HG03575 (cell line): ENCODE measurements at regions not wholly inside any gene's neighbourhood (a gene's known extent, or its start where the extent isn't known, plus 50 kb on each side); places are given as distances from the start of the nearest gene placed in this dataset.
"Not testable (repeated sequence)": the region's sequence is repeated elsewhere in the genome, so short reads cannot be mapped to it uniquely, and the experiment has no call there.

ENCODE experiments used
- ATAC-seq: cut with Tn5 transposase; IDR thresholded peaks from one replicate; pipeline ENCODE4 v1.9.1; 2021; ENCODE audit not compliant: unreplicated experiment, insufficient number of reproducible peaks, low FRiP score; ENCODE audit errors: extremely low read depth

DNA sequence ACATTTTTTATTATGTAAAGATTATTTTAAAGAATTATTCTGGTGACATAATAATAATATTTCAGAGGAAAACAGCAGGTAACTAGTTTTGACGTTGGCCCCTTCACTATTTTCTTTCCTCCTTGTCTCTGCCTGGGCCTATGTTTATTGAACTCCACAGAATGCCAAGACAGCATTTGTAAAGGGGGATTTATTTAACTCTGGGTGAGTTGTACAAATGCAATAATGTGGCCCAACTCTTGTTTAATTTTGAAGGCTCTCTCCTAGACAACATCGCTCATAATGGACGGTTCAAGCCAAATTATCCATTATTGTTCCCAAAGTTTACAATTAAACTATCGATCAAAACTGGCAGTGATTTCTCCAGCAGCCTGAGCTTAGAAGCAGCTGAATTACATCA lies 374.3 kb upstream of the SLC35B3 start:
- no peak for ATAC-seq

DNA sequence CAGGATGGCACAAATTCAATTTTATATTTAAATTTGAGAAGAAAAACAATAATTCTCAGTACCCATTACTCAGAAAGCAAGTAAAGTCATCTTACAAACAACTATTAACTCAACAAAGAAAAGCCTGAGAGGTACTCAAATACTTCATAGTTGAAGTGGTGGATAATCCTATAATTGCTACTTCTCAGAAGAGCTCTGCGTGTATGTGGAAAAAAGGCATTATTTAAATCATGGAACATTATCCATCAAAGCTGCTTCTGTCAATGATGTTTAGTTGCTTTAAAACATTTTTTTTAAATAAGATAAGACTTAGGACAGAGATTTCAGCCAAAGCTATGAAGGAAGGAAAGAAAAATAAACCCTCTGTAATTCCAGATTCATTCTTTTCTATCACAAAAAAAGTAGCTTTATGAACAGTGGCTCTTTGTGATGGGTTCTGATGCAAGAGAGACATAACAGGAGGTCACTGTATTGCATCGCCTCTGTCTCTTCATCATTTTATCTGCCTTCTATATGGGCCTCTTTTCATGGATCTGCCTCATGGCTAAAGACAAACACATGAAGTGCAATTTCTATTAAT lies 367.9 kb upstream of the SLC35B3 start:
- ATAC-seq, result no peak

DNA sequence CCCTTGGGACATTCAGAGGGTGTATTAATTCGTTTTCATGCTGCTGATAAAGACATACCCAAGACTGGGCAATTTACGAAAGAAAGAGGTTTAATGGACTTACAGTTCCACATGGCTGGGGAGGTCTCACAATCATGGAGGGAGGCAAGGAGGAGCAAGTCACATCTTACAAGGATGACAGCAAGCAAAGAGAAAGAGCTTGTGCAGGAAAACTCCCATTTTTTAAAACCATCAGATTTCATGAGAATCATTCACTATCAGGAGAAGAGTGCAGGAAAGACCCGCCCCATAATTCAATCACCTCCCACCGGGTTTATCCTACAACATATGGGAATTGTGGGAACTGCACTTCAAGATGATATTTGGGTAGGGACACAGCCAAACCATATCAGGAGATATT lies 367.1 kb upstream of the SLC35B3 start:
- not testable (repeated sequence) for ATAC-seq

DNA sequence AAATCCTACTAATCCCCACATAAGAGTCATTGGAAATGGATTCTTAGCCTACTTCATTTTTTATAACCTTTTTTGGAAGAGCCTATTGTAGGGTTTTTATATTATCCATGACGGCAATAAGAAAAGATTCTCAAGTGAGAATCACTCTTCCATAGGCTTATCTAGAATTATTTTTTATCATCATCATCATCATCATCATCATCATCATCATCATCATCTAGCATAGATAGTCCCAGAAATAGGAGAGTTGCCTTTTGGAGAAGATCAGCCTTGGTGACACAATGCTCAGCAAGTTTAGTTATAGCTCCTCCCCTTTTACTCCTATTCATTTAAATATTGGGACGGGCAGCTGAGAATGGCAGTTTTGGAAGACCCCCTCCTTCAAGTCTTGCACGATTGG lies 359.1 kb upstream of the SLC35B3 start:
- ATAC-seq, result no peak

DNA sequence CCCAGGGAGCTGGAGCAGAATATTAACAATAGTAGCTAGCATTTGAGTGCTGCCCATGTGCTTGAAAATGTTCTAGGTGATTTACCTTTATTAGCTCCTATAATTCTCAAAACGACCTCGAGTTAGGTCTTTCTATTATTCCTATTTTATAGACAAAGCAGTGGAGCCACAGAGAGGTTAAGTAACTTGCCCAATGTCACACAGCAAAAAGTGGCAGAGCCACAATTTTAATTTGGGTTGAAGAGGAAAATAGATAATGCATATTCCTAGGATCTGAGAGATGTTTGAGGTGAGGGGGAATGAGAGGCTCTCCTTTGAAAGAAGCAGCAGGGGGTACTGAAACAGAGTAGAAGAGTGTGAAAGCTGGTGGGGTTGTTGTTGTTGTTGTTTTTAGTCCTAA lies 354.5 kb upstream of the SLC35B3 start:
- no peak for ATAC-seq

DNA sequence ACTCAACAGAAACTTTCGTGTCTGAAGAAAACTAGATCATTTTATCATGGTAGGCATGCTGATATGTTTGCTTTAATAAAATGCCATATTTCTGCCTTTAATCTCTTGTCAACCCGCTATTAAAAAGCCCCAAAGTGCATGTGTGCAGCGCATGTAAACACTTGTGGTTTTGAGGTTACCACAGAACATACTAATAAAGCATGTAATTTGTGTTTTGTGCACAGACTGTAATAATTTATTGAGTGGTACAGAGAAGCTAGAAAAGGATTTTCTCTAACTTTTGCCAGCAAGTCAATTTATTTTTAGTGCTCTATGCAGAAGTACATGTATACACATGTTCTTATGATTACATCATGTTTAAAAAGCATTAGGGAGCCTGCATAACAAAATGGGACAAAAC lies 349.9 kb upstream of the SLC35B3 start:
- no peak for ATAC-seq

DNA sequence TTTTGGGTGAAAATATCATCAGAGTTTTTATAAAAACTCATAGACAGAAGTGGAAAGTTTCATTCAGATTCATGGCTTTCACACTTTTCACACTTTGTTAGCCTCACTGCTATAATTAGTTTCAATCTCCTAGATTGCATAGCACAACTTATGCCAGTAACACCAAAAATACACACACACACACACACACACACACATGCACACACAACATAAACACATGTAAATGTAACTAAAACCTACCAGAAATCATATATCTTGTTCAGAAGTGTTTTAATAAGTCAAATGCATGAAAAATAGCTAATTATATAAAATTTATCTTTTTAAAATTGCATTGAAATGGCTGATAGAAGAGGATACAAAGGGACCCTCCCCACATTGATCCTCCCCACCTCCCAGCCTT lies 347.8 kb upstream of the SLC35B3 start:
- no peak for ATAC-seq

DNA sequence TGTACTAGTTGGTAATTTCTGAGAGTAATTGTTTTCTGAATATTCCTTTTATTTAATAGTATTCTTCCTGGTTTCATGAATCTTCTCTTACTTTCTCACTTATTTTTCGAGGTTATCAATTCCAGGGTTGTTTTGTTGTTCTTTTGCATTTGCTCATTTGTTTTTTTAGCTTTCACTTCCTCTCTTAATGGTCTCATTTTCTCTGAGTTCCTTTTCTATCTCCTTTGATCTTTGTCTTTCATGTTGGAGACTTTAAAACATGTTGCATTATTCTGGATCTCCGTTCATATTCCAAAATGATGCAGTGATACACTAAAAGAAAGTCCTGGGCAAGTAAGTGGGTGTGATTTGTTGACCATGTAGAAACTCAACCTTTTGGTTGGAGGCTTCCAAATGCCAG lies 345.3 kb upstream of the SLC35B3 start:
- ATAC-seq, result no peak

DNA sequence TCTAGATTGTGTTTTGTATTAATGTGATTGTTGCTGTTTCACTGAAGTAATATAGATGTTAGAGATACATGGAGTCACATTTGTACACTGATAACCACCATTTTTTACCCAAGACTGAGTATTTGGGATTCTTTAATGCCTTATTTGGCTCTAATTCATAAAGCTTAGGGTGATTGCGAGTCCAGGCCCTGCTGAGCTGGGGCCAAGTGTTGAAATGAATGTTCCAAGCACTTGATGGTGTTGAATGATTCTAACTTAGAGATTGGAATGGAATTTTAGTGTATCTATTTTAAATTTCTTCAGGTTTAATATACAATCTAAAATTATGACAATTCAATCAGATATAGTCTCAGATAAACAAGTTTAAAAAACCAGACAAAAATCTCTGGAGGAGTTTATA lies 329.4 kb upstream of the SLC35B3 start:
- ATAC-seq, result no peak

DNA sequence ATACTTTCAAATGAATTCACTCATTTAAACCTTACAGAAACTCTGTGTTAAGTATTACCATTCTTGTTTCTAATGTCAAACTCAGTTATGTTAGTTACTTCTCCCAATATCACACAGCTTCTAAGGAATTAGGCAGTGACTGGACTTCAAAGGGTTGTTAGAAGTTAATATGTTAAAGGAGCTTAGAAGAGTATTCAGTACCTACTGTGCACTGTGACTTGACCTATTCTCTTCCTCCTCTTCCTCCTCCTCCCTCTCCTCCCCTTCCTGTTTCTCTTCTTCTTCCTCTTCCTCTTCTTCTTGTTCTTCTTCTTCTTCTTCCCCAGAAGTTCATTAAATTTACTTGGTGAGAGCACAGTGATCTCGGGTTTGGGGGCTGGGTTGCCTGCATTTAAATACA lies 325.6 kb upstream of the SLC35B3 start:
- no peak for ATAC-seq

DNA sequence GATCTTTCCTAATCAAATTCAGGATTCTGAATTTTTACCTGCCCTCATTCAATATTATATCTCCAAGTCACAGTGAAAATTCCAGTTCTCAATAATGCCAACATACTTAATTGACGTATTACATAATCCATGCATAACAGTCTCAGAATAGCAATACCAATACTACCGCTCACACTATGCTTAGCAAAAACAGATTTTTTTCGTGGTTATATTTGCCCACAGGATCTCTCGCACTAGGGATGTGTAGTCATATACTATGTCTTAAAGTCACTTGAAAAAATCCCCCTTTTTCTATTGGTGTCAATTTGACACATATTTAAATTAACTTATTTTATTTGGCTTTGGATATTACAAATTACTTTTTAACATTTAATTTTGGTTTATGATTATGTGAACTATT lies 323.1 kb upstream of the SLC35B3 start:
- no peak for ATAC-seq

DNA sequence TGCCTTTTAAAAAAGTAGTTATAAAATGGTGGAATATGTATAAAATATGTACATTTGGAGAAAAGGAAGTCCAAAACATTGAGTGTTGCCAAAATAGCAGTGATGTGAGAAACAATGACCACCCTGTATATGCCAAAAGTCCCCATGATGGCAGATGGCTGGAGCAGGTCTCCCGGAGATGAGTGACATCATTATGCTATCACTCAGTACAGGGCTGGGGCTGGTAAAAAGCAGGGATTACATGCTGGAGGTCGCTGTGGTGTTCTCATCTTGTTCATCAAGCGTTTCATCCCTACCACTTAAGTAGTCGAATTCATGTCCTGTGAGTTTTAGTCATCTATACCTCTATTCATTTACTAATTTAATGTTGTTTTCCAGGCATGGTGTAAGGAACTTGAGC lies 315.3 kb upstream of the SLC35B3 start:
- ATAC-seq, result no peak

DNA sequence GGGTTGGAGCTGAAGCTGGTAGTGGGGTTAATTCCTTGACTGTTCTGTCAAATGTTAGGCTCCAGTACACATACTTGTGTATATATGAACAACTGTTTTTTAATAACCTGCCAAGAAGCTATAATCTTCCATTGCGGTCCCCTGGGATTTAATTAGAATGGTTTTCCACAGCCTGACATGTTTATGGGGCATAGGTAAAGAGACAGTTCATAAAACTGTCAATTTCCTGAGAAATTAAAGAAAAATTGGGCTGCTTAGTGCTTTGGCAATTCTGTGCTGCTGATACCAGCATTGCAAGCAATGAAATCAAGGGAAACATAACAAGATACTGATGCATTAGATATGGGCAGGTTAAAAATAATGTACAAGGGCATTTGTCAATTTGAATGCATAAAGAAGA lies 314.1 kb upstream of the SLC35B3 start:
- ATAC-seq, result no peak

DNA sequence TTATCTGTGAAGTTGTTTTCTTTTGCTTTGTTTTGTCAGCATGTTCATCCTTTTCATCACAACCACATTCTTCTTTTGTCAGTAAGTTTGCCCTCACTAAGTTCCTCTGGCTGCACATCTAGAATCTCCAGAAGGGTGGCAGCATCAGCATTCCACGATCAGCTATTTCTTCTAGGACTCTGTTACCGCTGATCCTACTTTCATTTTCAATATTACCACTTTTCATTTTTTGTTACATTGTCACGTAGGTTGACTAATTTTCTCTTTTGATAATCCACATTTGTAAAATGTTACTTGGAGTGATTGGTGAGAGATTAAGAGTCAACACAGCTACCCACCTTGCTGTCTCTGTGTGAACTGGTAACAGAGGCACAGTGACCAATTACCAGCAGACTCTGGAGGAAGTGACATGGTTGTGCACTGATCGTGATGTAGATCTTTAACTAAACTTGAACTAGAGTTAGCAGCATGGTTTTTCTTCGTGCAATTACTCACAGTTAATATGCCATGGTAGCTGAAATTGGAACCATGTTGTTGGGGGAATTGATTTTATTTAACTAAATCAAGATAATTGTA lies 307.9 kb upstream of the SLC35B3 start:
- peak; percentile 44 for ATAC-seq

DNA sequence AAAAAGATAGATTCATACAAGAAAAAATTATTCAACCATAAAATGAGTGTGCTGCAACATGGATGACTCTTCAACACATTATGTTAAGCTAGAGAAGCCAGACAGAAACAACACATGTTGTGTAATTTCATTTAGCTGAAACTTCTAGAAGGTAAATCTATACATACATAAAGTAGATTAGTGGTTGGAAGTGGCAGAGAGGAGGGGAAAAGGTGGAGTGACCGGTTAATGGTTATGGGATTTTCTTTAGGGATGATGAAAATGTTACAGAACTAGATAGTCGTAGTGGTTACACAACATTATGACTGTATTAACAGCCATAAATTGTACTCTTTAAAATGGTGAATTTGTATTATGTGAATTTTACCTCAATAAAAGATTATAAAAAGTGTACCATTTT lies 304.1 kb upstream of the SLC35B3 start:
- no peak for ATAC-seq

DNA sequence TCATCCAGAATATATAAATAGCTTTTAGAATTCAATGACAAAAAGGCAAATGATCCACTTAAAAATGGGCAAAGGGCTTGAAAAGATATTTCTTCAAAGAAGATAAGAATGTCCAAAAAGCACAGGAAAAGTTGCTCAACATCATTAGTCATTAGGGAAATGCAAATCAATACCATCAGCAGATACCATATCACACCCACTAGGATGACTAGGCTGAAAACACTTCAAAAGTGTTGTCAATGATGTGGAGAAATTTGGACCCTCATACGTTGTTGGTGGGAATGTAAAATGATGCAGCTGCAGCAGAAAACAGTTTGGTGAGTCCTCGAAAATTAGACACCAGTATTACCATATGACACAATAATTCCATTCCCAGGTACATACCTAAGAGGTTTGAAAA lies 303.6 kb upstream of the SLC35B3 start:
- ATAC-seq, result no peak

DNA sequence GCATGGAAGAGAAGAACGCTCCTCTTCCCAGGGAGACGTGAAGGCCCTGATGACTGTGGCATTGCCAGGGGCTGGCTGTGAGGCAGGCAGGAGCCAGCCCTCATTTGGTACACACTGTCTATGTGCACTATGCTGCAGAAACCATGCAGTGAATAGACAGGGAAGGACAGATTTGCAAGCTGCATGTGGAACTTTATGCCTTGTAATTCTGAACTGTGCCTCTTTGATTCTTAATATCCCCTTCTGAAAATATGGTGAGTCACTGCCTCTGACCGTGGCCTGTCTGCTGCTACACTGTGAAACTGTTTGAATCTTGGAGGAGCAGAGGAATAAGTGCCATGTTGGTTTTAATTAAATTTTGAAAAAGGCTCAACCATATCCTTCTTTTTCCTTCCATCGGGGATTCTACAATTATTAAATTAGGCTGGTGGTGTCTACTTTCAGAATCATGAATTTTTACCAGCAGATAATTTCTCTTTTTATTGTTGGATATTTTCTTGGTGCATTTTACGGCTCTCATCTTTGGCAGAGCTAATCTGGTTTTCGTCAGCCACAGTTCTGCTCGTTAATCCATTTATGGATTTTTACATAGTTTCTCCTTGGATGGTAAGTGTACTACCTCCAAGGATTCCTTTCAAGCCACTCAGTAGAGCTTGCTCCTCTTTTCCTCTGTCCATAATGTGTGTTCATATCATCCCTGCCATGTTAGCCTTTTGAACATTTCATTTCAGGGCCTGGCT lies 301.0 kb upstream of the SLC35B3 start:
- ATAC-seq, result no peak

DNA sequence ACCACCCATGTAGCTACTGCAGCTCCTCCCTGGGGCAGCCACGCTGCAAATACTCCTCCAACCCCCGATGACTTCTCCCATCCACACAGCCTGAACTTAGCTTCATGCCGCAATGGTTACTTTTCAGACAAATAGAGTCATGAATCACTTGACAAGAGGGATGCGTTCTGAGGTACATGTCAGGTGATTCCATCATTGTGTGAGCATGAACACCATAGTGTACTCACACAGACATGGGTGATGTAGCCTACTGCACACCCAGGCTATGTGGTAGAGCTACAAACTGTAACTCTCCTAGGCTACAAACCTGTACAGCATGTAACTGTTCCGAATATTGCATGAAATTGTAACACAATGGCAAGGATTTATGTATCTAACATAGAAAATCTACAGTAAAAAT lies 298.5 kb upstream of the SLC35B3 start:
- no peak for ATAC-seq

DNA sequence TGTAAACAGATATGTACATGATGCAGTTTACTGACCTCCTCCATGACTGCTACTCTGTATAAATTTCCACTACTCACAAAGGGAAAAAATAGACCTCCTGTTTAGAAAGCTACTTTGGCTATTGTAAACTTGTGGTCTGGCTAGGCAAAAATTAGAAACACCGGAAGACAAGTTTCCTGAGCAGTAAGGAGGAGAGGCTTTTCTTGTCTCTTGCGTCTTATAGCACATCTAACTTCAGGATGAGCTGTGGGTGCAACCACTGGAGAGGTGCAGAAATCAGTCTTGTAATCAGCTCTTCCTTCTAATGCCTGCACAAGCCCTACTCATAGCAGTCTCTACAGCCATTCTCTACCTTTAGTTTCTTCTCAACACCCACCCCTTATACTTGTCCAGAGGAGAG lies 296.5 kb upstream of the SLC35B3 start:
- ATAC-seq, result no peak

DNA sequence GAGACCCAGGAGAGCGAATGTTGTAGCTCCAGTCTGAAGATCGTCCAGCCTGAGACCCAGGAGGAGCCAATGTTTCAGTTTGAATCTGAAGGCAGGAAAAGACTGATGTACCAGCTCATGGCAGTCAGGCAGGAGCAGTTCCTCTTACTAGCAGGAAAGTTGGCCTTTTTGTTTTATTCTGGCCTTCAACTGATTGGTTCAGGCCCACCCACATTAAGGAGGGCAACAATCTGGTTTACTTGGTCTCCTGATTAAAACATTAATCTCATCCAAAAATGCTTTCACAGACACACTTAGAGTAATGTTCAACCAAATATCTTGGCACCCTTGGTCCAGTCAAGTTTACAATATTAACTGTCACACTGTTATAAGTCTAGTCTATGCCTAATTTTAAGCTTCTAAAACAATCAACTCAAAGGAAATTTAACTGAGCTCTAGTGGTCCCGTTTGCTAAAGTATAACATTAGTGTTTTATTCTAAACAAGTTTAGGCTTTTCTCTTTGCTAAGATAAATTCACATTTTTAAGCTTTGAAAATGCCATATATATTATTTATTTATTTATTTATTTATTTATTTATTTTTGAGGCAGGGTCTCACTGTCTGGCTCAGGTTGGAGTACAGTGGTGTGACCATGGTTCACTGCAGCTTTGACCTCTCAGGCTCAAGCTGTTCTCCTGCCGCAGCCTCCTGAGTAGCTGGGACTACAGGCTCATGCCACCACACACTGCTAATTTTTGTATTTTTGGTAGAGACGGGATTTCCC lies 275.5 kb upstream of the SLC35B3 start:
- no peak for ATAC-seq
